OCI-LY3 (cell line): ENCODE measurements at regions not wholly inside any gene's neighbourhood (a gene's known extent, or its start where the extent isn't known, plus 50 kb on each side); places are given as distances from the start of the nearest gene placed in this dataset.

Experiments
- CTCF ChIP-seq: fragments of 200-600, 300-600 bp; sonication (generic); IDR thresholded peaks from 2 replicates; pipeline ENCODE4 v1.5.1; 2014; ENCODE audit warnings: antibody characterized with exemption, low read length, low read depth
- EZH2phosphoT487 ChIP-seq: fragments of 200-600 bp; shearing (Covaris generic); IDR thresholded peaks from 2 replicates; pipeline ENCODE4 v1.6.1; 2018; ENCODE audit warnings: antibody characterized with exemption, mixed run types, low read depth

GRCh38 chr3:22759636-22760310 is 443.4 kb upstream of the UBE2E2 start:
- no peak for TF ChIP-seq CTCF
- no peak for TF ChIP-seq EZH2phosphoT487
